GM23338 (cell line): ENCODE measurements at regions not wholly inside any gene's neighbourhood (a gene's known extent, or its start where the extent isn't known, plus 50 kb on each side); places are given as distances from the start of the nearest gene placed in this dataset.
"Not testable (repeated sequence)": the region's sequence is repeated elsewhere in the genome, so short reads cannot be mapped to it uniquely, and the experiment has no call there.

Source experiments
- CTCF ChIP-seq, 2 experiments: fragments of 200-600 bp in 1 of 2; sonication (generic) in 1 of 2; conservative IDR thresholded peaks; 2 replicates each; pipeline versions ENCODE4 v1.5.1 to v1.6.1; 2016 to 2017; ENCODE audit warnings: antibody characterized with exemption in 2 of 2, low read depth in 2 of 2, mild to moderate bottlenecking in 2 of 2, moderate library complexity in 1 of 2
- EZH2 ChIP-seq: fragments of 200-600 bp; sonication (generic); IDR thresholded peaks from one replicate; pipeline ENCODE4 v1.8.0; 2017; ENCODE audit warnings: antibody characterized with exemption, mild to moderate bottlenecking, low read depth; ENCODE audit not compliant: unreplicated experiment
- EZH2phosphoT487 ChIP-seq: fragments of 200-600 bp; sonication (generic); IDR thresholded peaks from one replicate; pipeline ENCODE4 v1.8.1; 2018; ENCODE audit warnings: antibody characterized with exemption; ENCODE audit not compliant: unreplicated experiment
- POLR2AphosphoS5 ChIP-seq: IDR thresholded peaks from 2 replicates; pipeline ENCODE4 v1.6.1; 2016; ENCODE audit warnings: antibody characterized with exemption, low read depth
- REST ChIP-seq: IDR thresholded peaks from one replicate; pipeline ENCODE4 v1.6.1; 2018; ENCODE audit warnings: antibody characterized with exemption; ENCODE audit not compliant: unreplicated experiment
- ZNF462 ChIP-seq: fragments of 250-450 bp; sonication (Bioruptor Pico); IDR thresholded peaks from 2 replicates; pipeline ENCODE4 v1.5.0; 2020; ENCODE audit warnings: mild to moderate bottlenecking, moderate library complexity

GRCh38 chr7:56923892-56924291, 208.3 kb downstream of the ZNF479 start:
- not testable (repeated sequence) for TF ChIP-seq CTCF (conservative IDR thresholded peaks at IDR 0.05; ENCODE audit: low read depth in 2 of 2); POLR2AphosphoS5; REST; EZH2; ZNF462 (CRISPR knock-in tag); EZH2phosphoT487
